Uterus (tissue), 2 donors: ENCODE measurements at regions not wholly inside any gene's neighbourhood (a gene's known extent, or its start where the extent isn't known, plus 50 kb on each side); places are given as distances from the start of the nearest gene placed in this dataset.

ENCODE experiments used
- CTCF ChIP-seq, 4 experiments: fragments of 200-600 bp in 2 of 4; fragments of 450-650 bp in 2 of 4; sonication (generic) in 2 of 4; IDR thresholded peaks; one replicate each; pipeline ENCODE4 v1.5.1; 2016 to 2019; ENCODE audit warnings: antibody characterized with exemption in 4 of 4, mild to moderate bottlenecking in 2 of 4, moderate library complexity in 1 of 4
- POLR2A ChIP-seq, 2 donors: fragments of 450-650 bp; IDR thresholded peaks; one replicate each; pipeline ENCODE4 v1.6.1; 2016; ENCODE audit warnings: antibody characterized with exemption in 2 of 2, mild to moderate bottlenecking in 1 of 2, moderate library complexity in 1 of 2

GRCh38 chr2:83578405-83578804 is 880.7 kb downstream of the SUCLG1 start:
- no peak for TF ChIP-seq CTCF (IDR thresholded peaks at IDR 0.05)
- no peak for TF ChIP-seq POLR2A (IDR thresholded peaks at IDR 0.05)
